ENCODE measurements at regions not wholly inside any gene's neighbourhood (a gene's known extent, or its start where the extent isn't known, plus 50 kb on each side); places are given as distances from the start of the nearest gene placed in this dataset.
"Not testable (repeated sequence)": the region's sequence is repeated elsewhere in the genome, so short reads cannot be mapped to it uniquely, and the experiment has no call there.

DNA sequence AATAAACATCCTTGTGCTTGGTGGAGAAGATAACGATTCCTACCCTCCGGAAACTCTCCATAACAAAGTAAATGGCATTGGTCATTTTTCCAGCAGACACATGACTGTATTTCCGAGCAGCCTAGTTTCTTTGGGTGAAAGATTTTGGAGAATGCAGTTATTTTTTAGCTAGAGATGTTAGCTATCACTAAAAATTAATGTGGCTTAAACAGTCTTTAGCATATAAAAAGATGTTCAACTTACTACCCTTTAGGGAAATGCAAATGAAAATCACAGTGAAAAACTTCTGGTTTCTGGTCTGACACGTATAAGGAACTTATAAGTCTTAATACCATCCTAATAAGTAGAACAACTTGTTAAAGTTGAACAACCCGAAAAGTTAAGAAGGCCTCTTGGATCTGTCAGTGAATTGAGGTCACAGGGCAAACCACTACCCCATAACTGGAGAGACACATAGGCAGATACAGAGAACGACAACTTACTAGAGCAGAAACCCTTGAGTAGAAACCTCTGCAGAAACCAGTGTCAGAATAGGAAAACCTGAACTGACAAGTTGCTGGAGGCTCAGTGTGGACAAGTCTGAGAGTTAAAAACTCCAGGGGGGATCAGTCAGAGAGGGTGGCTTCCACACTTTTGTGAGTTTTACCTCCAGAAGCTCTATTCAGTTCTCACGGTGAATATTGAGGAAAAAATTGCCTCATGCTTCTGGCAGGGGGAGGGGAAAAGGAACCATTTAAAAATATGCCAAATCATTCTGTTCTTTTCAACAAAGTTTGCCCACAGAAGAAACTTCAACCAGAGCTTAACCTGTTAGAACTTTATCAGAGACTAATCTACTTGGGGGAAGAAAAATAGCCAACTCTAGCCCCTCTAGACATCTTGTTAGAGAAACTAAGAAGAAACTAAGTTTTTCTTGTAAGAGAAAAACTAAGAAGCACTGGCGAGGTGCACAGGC, 325.2 kb upstream of the RPS23 start:
- no peak for DNase-seq (ENCODE audit: low read depth)

- no peak for DNase-seq (ENCODE audit: low read depth)
Observed at GRCh38 chr5:82601861-82602260, 323.7 kb upstream of the RPS23 start.

GRCh38 chr5:82601077-82601476, 322.9 kb upstream of the RPS23 start:
- DNase-seq (ENCODE audit: low read depth), result no peak

GRCh38 chr5:82599692-82600091, 321.5 kb upstream of the RPS23 start:
- DNase-seq (ENCODE audit: low read depth), result no peak

DNA sequence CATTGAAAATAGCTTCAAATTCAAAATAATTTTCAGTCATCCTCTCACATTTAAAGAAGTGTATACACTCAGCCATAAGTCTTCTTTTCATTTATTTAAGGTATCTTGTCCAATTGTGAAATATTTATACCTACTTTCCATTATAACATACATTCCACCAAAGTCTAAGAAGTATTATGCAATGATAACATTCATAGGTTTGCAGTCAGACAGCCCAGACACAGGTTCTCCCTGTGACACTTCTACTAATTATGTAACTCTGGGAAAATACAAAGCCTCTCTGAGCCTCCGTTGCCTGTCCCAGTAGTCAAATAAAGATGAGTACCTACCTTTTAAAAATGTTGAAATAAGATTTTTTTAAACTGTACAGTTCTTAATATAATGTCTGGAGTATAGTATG, 320.9 kb upstream of the RPS23 start:
- DNase-seq (ENCODE audit: low read depth), result no peak

GRCh38 chr5:82597437-82597836, 319.3 kb upstream of the RPS23 start:
- no peak for DNase-seq (ENCODE audit: low read depth)

GRCh38 chr5:82596451-82596850, 318.3 kb upstream of the RPS23 start:
- no peak for DNase-seq (ENCODE audit: low read depth)

DNA sequence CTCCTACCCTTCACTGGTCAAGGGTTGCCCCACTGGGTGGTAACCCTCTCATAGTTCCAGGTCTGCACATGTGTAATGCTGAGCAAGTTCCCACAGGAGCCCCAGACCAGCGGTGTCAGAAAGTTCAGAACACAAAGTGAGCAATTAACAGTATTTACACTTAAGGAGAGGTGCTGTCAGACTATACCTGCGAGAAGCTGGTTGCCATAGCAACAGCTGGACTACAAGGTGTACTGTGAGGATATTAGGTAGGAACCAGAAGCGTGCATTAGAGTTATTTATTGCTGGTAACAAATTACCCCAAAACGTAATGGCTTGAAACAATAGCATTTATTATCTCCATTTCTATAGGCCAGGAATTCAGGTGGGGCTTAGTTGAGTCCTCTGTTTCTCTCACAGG, 317.0 kb upstream of the RPS23 start:
- no peak for DNase-seq (ENCODE audit: low read depth)

- no peak for DNase-seq (ENCODE audit: low read depth)
Observed at GRCh38 chr5:82594097-82594496, 315.9 kb upstream of the RPS23 start.

DNA sequence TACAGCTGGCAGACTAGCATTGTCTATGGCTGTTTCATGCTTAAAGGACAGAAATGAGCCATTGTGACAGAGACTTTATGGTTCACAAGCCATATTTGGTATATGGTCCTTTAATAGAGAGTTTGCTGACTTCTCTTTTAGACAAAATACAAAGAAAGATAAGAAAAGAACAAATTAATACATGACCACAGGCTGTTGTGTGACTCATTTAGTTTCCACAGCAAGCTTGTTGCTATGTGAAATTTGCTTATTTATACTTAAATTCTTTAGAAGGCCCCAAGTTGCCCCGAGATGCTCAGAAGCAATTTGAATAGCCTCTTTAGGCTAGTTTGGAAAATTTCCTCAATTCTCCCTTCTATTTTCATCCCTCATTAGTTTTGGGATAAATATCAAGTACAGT, 315.3 kb upstream of the RPS23 start:
- no peak for DNase-seq (ENCODE audit: low read depth)

DNA sequence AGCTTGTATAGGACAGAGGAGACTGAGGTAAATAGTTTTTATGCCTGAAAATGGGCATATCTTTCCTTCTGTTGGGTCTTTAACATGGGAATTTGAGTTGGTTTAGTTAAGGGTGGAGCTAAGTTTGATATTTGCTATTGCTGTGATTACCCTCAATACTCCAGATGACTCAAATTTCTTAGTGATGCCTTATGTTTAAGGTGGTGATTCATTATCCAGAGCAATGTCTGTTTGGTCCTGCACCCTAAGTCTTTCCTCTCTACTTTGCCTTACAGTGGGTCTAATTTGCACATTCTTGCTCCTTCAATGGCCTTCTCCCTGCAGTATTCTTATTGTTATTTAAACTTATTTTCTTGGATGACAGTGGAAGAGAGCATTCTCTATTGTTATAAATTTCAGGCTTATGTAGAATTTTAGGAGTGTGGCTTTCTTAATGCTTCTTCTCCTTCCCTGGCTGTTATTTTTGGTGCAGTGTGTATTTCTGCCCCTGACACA, 312.9 kb upstream of the RPS23 start:
- DNase-seq (ENCODE audit: low read depth), result no peak

DNA sequence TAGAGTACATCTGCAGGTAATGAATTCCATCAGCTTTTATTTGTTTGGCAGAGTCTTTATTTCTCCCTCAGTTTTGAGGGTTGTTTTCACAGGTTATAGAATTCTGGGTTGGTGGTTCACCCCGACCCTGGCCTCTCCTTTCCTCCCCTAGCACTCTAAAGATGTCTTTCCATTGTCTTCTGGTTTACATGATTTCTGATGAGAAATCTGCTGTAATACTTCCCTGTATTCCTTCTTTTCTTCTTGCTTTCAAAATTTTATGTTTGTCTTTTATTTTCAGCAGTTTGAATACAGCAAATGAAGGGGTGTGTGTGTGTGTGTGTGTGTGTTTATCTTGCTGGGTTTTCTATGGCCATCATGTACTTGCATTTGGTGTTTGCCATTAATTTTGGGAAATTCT, 312.0 kb upstream of the RPS23 start:
- no peak for DNase-seq (ENCODE audit: low read depth)

GRCh38 chr5:82586661-82587310, 308.6 kb upstream of the RPS23 start:
- DNase-seq (ENCODE audit: low read depth), result no peak

- no peak for DNase-seq (ENCODE audit: low read depth)
Observed at GRCh38 chr5:82586181-82586580, 308.0 kb upstream of the RPS23 start.

- DNase-seq (ENCODE audit: low read depth), result no peak
Observed at GRCh38 chr5:82584631-82585030, 306.5 kb upstream of the RPS23 start.

DNA sequence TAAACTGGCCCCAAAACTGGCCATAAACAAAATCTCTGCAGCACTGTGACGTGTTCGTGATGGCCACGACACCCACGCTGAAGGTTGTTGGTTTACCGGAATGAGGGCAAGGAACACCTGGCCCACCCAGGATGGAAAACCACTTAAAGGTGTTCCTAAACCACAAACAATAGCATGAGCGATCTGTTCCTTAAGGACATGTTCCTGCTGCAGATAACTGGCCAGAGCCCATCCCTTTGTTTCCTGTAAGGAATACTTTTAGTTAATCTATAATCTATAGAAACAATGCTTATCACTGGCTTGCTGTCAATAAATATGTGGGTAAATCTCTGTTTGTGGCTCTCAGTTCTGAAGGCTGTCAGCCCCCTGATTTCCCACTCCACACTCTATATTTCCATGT, 305.2 kb upstream of the RPS23 start:
- DNase-seq (ENCODE audit: low read depth), result not testable (repeated sequence)

DNA sequence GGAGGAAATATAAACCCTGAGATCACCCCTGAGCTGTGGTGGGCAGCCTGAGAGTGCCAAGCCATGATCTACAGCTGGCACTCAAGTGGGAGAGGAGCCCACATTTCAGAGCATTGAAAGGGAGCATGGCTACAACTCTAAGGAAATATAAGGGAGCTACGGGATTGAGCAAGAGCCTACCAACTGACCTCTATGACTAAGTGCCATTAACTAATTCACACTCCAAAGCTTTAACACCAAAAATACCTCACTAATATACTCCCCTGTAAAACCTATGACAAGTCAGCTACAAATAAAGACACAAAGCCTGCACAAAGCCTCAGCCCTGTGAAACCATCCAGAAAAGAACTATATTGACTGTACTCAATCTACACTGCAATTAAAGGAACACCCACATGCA, 286.8 kb upstream of the RPS23 start:
- DNase-seq (ENCODE audit: low read depth), result no peak

- no peak for DNase-seq (ENCODE audit: low read depth)
Observed at GRCh38 chr5:82563745-82564144, 285.6 kb upstream of the RPS23 start.

GRCh38 chr5:82562696-82563240, 284.6 kb upstream of the RPS23 start:
- no peak for DNase-seq (ENCODE audit: low read depth)

GRCh38 chr5:82561797-82562196, 283.6 kb upstream of the RPS23 start:
- DNase-seq (ENCODE audit: low read depth), result no peak

DNA sequence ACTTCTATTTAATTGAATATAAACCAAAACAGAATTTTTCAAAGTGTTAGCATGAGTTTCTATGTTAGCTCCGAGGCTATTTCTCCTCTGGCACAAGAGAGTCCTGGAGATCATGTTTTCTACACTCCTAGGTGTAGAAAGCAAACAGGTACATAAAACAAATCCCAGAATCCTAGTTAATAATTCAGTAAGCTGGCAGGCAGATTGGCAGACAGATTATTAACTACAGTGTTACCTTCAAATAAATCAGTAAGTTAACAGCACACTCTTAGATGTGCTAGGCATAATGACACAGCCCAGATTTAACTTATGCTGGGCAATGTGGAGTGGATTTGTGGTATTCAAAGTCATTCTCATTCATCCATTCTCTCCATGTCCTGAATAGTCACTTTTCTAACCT, 282.8 kb upstream of the RPS23 start:
- DNase-seq (ENCODE audit: low read depth), result no peak

GRCh38 chr5:82560561-82560960, 282.4 kb upstream of the RPS23 start:
- DNase-seq (ENCODE audit: low read depth), result no peak

- no peak for DNase-seq (ENCODE audit: low read depth)
Observed at GRCh38 chr5:82551840-82552385, 273.8 kb upstream of the RPS23 start.

Data from activated gamma-delta T cell treated with anti-CD3 and anti-CD28 coated beads, Interleukin-2, amount 50 U/mL, for 16 hours (primary cell).